K562 (cell line): ENCODE measurements at regions not wholly inside any gene's neighbourhood (a gene's known extent, or its start where the extent isn't known, plus 50 kb on each side); places are given as distances from the start of the nearest gene placed in this dataset.

Experiments used
- EZH2 ChIP-seq: IDR thresholded peaks from 2 replicates; pipeline ENCODE4 v1.6.1; 2012; ENCODE audit warnings: low read depth, mild to moderate bottlenecking, inconsistent platforms, low read length, borderline replicate concordance
- FOXO4 ChIP-seq: fragments of 450-650 bp; formaldehyde crosslinking; IDR thresholded peaks from 2 replicates; pipeline ENCODE4 v1.4.0; 2020; ENCODE audit warnings: mild to moderate bottlenecking, moderate library complexity
- HNRNPH1 ChIP-seq: fragments of 200-400 bp; formaldehyde crosslinking; optimal IDR thresholded peaks from 2 replicates; pipeline ENCODE3; 2017; ENCODE audit warnings: low read depth, mild to moderate bottlenecking, low read length, moderate library complexity
- JUN ChIP-seq, 2 experiments: sonication (generic) in 1 of 2; formaldehyde crosslinking in 1 of 2; IDR thresholded peaks; 2 replicates each; pipeline versions ENCODE4 v1.6.1 to v1.8.0; 2012 to 2022; ENCODE audit warnings: borderline replicate concordance in 2 of 2, mild to moderate bottlenecking in 2 of 2, improper control_type of control experiment in 1 of 2, low read depth in 1 of 2, low read length in 1 of 2, missing genetic modification reagents in 1 of 2
- KLF13 ChIP-seq: fragments of 450-650 bp; IDR thresholded peaks from 2 replicates; pipeline ENCODE4 v1.6.1; 2016; ENCODE audit warnings: missing genetic modification characterization, low read depth, mild to moderate bottlenecking, missing compliant biosample characterization, moderate library complexity, borderline replicate concordance
- MLLT1 ChIP-seq, 2 experiments: fragments of 450-650 bp; IDR thresholded peaks; 2 replicates each; pipeline ENCODE4 v1.6.1; 2016
- POLR2A ChIP-seq: fragments of 450-650 bp; conservative IDR thresholded peaks from 2 replicates; pipeline ENCODE4 v1.6.1; 2016
- SETDB1 ChIP-seq: IDR thresholded peaks from one replicate; pipeline ENCODE4 v1.6.1; 2012; ENCODE audit warnings: low read length, control low read depth, inconsistent platforms
- TEAD4 ChIP-seq, 2 experiments: sonication (generic) in 1 of 2; formaldehyde crosslinking in 1 of 2; IDR thresholded peaks; 2 replicates each; pipeline versions ENCODE4 v1.6.1 to v1.8.0; 2012 to 2022; ENCODE audit warnings: borderline replicate concordance in 1 of 2, inconsistent platforms in 1 of 2, low read length in 1 of 2, mild to moderate bottlenecking in 1 of 2, missing genetic modification reagents in 1 of 2
- ZBTB40 ChIP-seq, 2 experiments: fragments of 450-650 bp in 1 of 2; sonication (generic) in 1 of 2; formaldehyde crosslinking in 1 of 2; IDR thresholded peaks; 2 replicates each; pipeline versions ENCODE4 v1.7.1 to v1.9.0; 2016 to 2022; ENCODE audit warnings: inconsistent platforms in 1 of 2, mild to moderate bottlenecking in 1 of 2, missing genetic modification reagents in 1 of 2

GRCh38 chr7:68503400-68503799 is 1094.9 kb upstream of the AUTS2 start:
- TF ChIP-seq HNRNPH1 (no peak), ZBTB40 (IDR thresholded peaks at IDR 0.05) (no peak), ZBTB40 (CRISPR knock-in tag; IDR thresholded peaks at IDR 0.05) (no peak), TEAD4 (IDR thresholded peaks at IDR 0.05; ENCODE audit: low read length) (no peak), TEAD4 (CRISPR knock-in tag; IDR thresholded peaks at IDR 0.05; ENCODE audit: borderline replicate concordance) (no peak), MLLT1 (IDR thresholded peaks at IDR 0.05) (no peak), SETDB1 (no peak), EZH2 (no peak), POLR2A (no peak), FOXO4 (CRISPR knock-in tag) (no peak), KLF13 (no peak), JUN (IDR thresholded peaks at IDR 0.05; ENCODE audit: borderline replicate concordance, low read depth, low read length) (no peak), JUN (CRISPR knock-in tag; IDR thresholded peaks at IDR 0.05; ENCODE audit: borderline replicate concordance) (no peak)
